ENCODE measurements at regions not wholly inside any gene's neighbourhood (a gene's known extent, or its start where the extent isn't known, plus 50 kb on each side); places are given as distances from the start of the nearest gene placed in this dataset.

GRCh38 chr17:70739065-70739464 lies 569.7 kb downstream of the KCNJ2 start:
- no peak for DNase-seq
- Histone ChIP-seq H3K18ac (ENCODE audit: low read depth, low read length) (no peak overlapping the region), H3K4ac (ENCODE audit: low read depth, low read length) (no peak overlapping the region), H2BK120ac (ENCODE audit: low read depth, low read length) (no peak overlapping the region), H4K91ac (ENCODE audit: insufficient read depth, low read depth, low read length) (no peak overlapping the region), H2AK5ac (ENCODE audit: low read depth, low read length) (no peak overlapping the region), H3K27ac (ENCODE audit: insufficient read depth, low read length) (no peak overlapping the region), H4K20me1 (ENCODE audit: insufficient read depth, low read length) (no peaks in the 10 kb centered on the region), H3K79me1 (ENCODE audit: low read depth in 1 of 2, low read length in 2 of 2) (no peaks in the 10 kb centered on the region), H3K9ac (ENCODE audit: low read depth, low read length) (no peak overlapping the region), H3K56ac (ENCODE audit: extremely low read depth, insufficient read depth, low read length) (no peak overlapping the region), H4K5ac (ENCODE audit: low read depth, low read length) (no peak overlapping the region), H2AFZ (replicated peaks; ENCODE audit: low read length, poor library complexity) (no peak overlapping the region), H3K4me2 (ENCODE audit: low read depth, low read length) (no peak overlapping the region), H4K8ac (ENCODE audit: low read depth in 2 of 2, low read length in 2 of 2) (no peak overlapping the region), H3K4me3 (ENCODE audit: insufficient read depth, low read depth, low read length) (no peak overlapping the region), H3K9me3 (ENCODE audit: control insufficient read depth, insufficient read depth, low read length) (no peaks in the 10 kb centered on the region), H2BK15ac (ENCODE audit: low read depth, low read length) (no peak overlapping the region), H2BK5ac (ENCODE audit: low read depth, low read length, poor library complexity, severe bottlenecking) (no peak overlapping the region), H3K27me3 (ENCODE audit: control insufficient read depth, insufficient read depth, low read length) (no peaks in the 10 kb centered on the region), H2AK9ac (replicated peaks; ENCODE audit: low read depth, low read length, poor library complexity) (no peak overlapping the region), H3K9me1 (ENCODE audit: insufficient read depth, low read length) (no peaks in the 10 kb centered on the region), H3K36me3 (ENCODE audit: control insufficient read depth, insufficient read depth, low read length) (no peaks in the 10 kb centered on the region), H3K4me1 (ENCODE audit: control insufficient read depth, insufficient read depth, low read length) (no peaks in the 10 kb centered on the region), H3K23ac (ENCODE audit: low read depth, low read length) (no peak overlapping the region), H3K14ac (replicated peaks; ENCODE audit: low read depth, low read length) (no peak overlapping the region), H2BK20ac (ENCODE audit: low read depth, low read length) (no peak overlapping the region)
- ATAC-seq (ENCODE audit: low read depth), result no peak
- in situ Hi-C loops (cut with MboI; ENCODE audit: low sequenced_read_pairs), result no loop called here
- TF ChIP-seq NFE2L2 (IDR thresholded peaks at IDR 0.05; ENCODE audit: low read depth, low read length) (no peak), MXI1 (IDR thresholded peaks at IDR 0.05; ENCODE audit: borderline replicate concordance, low read depth, low read length) (no peak), RFX5 (IDR thresholded peaks at IDR 0.05; ENCODE audit: low read depth, low read length) (no peak), ELK1 (IDR thresholded peaks at IDR 0.05; ENCODE audit: borderline replicate concordance, low read depth, low read length) (no peak), USF2 (IDR thresholded peaks at IDR 0.05; ENCODE audit: low read depth, low read length) (no peak), BHLHE40 (IDR thresholded peaks at IDR 0.05; ENCODE audit: low read depth, low read length) (no peak), CHD1 (IDR thresholded peaks at IDR 0.05; ENCODE audit: low read depth, low read length) (no peak), MAFK (IDR thresholded peaks at IDR 0.05; ENCODE audit: low read depth, low read length) (no peak), POLR2A (IDR thresholded peaks at IDR 0.05; ENCODE audit: low read depth, low read length) (no peak), RAD21 (IDR thresholded peaks at IDR 0.05; ENCODE audit: low read length) (no peak), SMC3 (IDR thresholded peaks at IDR 0.05; ENCODE audit: low read depth, low read length) (no peak)
- ChIA-PET POLR2A (ENCODE audit: unreplicated experiment) (no interaction called here), CTCF (no interaction called here)
- dilution Hi-C loops (cut with HindIII; ENCODE audit: low sequenced_read_pairs, unreplicated experiment), result no loop called here
- no CpG with 5 or more reads among the region's 2 CpGs for WGBS, 2 experiments (ENCODE audit: extremely low coverage in 2 of 2, insufficient read length in 1 of 2)
- intact Hi-C loops (cut with micrococcal nuclease), result no loop called here
- BruUV-seq (replicated peaks), result no TSS peak

Data from IMR-90 (cell line).